ENCODE measurements at regions not wholly inside any gene's neighbourhood (a gene's known extent, or its start where the extent isn't known, plus 50 kb on each side); places are given as distances from the start of the nearest gene placed in this dataset.
"Not testable (repeated sequence)": the region's sequence is repeated elsewhere in the genome, so short reads cannot be mapped to it uniquely, and the experiment has no call there.

DNA sequence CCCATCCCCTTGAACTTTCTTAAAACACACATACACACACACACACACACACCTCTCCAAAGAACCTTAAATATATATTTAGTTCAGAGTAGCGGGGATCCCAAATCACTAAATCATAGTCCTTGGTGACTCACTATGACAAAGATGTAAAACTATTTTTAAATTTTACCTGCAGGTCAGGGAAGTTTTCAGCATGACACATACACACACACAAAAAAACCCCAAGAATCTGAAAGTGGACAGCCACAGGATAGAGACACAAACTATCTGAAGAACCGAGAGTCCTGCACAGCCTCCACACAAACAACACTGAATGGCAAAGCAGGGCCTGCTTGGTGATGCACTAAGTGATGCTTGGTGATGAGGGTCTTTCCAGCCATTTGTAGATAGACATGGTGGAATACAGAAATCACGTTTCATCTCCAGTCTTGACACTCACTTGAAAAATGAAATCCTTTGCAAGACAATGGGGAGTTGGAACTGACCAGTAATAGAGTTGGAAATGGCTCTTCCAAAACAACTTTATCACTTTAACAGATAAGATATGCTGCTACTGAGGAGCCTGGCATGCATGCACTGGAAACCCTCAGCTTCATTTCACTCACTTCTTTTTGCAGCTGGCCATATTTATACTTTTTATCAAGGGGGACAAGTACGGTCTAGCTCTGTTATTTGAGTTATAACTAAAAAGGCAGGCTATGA lies 307.3 kb downstream of the RAPGEF2 start:
- DNase-seq (ENCODE audit: low read depth): no peak

DNA sequence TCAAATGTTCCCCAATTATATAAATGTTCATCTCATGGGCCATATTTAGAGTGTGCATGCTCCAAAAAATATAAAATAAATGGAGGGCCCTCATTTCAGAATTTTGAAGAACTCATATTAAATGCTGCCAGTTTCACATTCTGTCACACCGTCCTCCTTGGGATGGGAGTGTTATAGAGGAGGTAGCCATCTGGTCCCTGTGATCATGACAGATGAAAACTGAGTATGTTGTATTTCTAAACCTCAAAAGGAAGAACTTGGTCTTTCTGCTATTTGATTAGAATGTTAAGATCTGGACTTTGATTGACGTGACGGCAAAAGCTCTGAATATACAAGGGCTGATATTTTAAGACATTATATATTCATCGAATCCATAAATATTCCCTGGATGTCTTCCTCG lies 308.0 kb downstream of the RAPGEF2 start:
- DNase-seq (ENCODE audit: low read depth): no peak

DNA sequence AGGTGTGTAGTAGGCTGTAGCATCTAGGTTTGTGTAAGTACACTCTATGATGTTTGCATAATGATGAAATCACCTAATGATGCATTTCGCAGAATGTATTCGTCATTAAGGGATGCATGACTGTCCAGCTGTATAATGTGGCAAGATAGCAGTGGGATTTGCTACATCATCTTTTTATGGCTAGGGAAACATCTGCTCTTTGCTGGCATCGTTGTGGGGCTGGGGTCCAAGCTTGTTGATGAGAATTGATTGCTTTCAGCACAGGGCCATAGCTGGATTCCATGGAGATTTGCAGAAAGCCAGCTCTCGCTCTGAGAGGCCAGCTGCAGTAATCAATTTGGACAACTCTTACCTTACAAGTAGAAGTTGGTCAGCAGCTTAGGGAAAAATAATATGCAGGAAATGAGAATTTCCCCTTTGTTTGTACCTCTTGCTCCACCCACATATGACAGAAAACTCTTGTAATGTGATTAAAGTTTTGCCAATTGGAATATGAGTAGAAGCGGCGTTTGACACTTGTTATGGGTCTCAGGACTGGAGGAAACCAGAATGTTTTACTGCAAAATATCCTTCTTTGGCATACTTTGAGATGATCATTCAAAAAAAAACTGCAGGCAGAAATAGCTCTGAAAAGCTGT lies 310.5 kb downstream of the RAPGEF2 start:
- no peak for DNase-seq (ENCODE audit: low read depth)

DNA sequence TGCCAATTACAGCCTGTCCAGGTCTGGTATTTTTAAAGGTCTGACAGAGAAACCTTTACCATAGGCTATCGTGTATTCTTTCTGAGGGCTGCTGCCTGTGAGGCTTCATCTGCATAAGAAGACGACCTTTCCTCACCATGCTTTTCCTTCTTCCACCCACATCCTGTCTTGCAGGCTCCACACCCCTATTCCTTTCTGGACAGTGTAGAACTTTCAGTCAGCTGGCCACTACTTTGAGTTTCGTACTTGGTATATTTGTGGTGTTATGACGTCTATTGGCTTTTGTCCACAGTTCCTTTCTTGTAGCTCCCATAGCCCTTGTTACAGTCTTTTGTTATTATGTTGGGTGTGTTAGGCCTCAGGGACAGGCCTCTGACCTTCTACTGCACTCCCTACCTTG lies 311.4 kb downstream of the RAPGEF2 start:
- DNase-seq (ENCODE audit: low read depth): no peak

DNA sequence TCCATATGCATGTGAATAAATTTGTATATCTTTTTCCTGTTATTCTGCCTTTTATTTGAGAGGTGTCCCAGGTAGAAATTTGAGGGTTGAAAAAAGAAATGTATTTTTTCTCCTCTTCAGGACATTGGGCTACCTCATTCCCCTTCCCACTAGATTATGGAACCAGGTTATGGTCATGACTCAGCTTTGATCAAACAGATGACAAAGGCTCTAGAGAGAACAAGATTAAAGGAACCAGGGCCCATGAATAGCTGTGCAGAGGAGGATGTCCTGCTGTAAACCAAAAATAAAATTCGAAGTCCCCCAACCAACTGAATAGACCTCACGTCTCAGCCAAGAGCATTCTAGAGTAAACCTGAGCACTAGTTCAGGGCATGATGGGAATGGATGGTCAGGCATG lies 313.2 kb downstream of the RAPGEF2 start:
- no peak for DNase-seq (ENCODE audit: low read depth)

DNA sequence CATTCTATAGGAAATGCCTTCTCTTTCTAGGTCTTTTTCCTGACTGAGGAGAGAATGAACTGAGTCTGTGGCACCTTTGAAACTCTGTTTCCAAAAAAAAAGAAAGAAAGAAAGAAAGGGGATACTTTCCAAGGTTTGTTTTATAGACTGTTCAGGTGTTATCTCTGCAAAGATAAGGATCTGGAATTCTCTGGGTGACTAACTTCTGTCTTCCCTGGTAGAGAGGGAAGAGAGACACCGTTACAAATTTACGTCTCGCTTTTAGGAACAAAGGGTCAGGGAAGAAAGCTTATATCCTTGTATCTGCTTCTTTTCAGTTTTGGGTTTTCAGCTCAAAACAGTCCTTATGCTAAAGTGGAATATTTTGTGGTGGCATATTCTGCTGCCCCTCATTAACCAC lies 314.1 kb downstream of the RAPGEF2 start:
- no peak for DNase-seq (ENCODE audit: low read depth)

DNA sequence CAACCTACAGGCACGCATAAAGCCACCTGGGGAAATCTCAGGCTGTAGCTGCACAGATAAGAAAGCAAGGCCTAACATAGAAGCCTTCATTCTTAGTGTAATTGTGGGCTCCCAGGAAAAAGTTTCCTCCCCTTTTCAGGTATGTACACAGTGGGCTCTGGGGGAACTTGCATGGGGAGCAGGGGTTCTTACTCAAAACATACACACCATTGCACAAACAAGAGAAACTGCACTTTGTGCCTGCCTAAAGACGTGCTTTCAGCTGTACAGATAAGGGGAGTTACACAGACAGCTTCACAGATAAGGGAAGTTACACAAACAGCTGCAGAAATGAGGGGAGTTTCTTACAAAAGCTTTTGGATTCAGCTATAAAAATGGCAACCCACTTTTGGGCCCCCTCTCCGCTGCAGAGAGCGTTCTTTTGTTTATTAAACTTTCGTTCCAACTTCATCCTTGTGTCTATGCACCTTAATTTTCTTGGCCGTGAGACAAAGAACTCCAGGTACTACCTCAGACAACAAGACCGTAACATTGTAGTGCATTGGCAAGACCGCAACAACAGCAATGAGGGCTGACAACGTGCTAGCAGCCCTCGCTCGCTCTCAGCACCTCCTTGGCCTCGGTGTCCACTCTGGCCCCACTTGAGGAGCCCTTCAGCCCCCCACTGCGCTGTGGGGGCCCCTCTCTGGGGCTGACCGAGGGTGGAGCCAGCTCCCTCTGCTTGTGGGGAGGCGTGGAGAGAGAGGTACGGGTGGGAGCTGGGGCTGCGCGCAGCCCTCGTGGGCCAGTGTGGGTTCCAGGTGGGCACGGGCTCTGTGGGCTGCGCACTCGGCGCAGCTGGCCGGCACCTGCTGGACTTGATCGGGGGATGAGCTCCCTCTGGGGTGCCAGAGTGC lies 317.5 kb downstream of the RAPGEF2 start:
- no peak for DNase-seq (ENCODE audit: low read depth)

DNA sequence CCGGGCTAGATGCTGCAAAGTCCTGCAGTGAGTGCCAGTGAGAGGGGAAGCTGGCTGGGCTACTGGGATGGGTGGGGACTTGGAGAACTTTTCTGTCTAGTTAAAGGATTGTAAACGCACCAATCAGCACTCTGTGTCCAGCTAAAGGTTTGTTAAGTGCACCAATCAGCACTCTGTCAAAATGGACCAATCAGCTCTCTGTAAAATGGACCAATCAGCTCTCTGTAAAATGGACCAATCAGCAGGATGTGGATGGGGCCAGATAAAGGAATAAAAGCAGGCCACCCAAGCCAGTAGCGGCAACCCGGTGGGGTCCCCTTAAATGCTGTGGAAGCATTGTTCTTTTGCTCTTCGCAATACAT lies 318.2 kb downstream of the RAPGEF2 start:
- not testable (repeated sequence) for DNase-seq (ENCODE audit: low read depth)

DNA sequence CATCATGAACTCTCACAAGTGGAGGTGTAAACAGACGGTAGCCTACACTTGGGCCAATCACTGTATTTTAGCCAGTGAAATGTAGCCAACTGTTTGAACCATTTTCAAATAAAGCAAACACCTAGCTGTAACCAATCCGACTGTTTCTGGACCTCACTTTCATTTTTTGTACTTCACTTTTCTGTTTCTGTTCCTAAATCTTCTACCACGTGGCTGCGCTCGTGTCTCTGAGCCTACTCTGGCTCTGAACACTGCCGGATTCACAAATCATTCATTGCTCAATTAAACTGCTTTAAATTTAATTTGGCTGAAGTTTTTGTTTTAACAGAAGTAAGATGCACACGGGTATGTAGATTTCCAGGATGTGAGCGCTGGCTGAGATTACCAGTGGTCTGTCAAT lies 319.1 kb downstream of the RAPGEF2 start:
- DNase-seq (ENCODE audit: low read depth): no peak

DNA sequence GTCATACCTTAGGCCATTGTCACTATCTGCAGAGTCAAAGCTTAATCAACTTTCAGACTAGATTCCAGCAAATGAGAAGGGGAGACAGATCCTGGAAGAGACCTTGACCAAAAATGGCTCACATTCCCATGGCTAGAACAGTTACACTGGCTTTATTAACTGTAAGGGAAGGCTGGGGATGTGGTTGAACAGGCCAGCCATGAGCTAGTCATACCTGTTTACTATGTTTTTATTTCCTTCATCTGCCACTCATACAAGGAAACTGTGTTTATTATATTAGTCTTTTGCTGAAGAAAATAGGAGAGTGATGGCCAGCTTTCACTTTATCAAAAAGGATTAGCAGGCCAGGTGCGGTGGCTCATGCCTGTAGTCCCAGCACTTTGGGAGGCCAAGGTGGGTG lies 319.7 kb downstream of the RAPGEF2 start:
- DNase-seq (ENCODE audit: low read depth): no peak

DNA sequence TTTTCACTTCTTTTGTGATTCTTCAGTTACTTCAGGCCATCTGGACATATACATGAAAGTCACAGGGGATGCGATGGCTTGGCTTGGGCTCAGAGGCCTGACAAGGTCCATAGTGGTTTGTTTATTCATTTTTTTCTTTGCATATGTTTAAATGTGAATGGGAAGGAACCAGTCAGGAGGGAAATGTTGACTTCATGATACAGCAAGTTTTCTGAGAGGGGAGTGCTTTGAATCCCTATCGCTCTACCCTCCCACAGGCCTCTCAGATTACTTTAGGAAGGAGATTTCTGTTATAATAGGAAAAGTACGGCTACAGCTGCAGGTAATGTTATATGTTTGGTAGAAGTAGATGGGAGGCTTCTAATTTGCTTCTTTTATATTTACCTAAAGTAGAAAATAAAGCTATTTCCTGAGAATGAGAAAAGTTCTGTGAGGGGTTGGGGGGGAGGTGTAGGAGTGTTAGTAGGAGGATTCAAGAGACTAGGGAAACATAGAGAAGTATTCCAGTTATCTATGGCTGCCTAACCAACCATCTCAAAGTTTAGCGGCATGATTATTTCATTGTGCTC lies 322.9 kb downstream of the RAPGEF2 start:
- DNase-seq (ENCODE audit: low read depth): no peak

DNA sequence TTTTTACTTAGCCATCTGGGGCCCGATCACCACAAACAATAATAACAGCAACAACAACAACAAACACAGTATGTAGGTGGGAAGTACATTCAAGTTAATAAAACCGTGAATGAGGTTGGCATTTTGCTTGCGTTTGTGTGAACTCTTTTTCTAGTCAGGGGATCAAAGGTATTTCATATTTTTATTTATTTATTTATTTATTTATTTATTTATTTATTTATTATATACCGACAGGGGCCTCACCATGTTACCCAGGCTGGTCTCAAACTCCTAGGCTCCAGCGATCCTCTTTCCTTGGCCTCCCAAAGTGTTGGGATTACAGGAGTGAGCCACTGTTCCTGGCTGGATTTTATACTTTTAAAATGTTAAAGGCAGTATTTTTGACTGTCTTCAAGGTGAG lies 325.4 kb downstream of the RAPGEF2 start:
- DNase-seq (ENCODE audit: low read depth): no peak

DNA sequence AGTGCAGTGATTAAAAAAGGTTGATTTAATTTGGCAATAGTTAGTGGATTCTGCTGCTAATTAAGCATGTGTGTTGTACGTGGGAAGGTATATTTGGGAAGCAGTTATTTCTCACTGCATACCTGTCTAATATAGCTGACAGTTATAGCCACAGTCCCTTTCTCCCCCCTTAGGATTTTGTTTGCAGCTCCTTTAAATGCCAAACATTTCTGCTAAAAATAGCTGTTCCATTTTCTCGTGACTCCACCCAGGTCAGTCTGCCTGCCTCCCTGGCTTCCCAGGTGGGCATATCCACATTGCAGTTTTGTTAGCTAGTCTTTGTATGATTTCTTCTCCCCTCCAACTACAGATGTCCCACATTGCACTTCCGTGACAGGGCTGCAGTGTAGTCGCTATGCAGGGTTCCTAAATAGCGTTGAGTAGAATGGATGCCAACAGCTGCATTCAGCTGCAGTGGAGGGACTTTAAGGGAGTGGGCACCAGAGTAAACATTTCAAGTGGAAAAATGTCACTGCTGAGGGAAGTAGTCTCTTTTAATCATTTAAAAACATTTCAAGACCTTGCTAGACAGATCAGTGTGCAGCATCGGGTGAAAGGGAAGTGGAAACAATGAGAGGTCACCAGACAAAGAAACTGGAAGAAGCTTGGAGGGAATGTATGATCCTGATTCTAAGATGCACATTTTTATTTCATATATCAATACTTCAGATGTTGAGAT lies 326.3 kb downstream of the RAPGEF2 start:
- DNase-seq (ENCODE audit: low read depth): no peak

DNA sequence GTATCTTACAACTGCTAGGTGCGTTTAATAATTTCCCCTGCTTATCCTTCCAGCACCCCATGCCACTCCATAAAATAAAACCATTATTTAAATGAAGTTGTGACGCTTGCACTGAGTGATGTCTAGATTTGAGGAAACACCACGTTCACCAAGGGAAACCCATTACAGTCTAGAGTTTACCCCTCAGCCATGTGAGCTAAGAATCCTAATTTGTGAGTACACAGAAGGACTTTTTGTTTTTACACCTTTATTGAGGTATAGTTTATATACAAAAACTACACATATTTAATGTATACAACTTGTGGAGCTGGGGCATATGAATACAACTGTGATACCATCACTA lies 326.8 kb downstream of the RAPGEF2 start:
- no peak for DNase-seq (ENCODE audit: low read depth)

DNA sequence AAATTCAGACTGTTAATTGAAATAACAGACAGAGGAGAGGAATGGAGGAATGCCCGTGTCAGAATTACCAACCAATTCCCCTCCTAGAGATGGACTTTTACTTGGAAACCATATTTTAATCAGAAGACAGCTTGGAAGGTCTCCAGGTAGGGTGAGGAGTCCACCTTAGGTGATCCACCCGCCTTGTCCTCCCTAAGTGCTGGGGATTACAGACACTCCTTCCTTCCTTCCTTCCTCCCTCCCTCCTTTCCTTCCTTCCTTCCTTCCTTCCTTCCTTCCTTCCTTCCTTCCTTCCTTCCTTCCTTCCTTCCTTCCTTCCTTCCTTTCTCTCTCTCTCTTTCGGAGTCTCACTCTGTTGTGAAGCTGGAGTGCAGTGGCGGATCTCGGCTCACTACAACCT lies 328.0 kb downstream of the RAPGEF2 start:
- DNase-seq (ENCODE audit: low read depth): no peak

DNA sequence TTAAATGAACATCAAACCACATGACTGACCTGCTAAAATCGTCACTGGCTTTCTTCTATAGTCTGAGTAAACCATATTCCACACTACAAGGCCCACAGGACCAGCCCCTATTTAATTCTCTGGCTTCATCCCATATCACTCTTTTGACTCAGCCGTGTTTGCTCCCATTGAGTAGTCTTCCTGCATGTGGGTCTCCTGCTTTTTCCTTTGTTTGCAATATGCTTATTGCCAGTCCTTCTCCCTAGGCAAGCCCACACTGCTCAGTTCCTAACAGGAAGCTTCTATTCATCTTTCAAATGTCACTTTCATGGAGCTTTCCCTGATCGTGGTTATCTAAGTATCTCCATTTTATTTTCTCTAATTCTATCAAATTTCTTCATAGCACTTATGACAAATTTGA lies 329.6 kb downstream of the RAPGEF2 start:
- no peak for DNase-seq (ENCODE audit: low read depth)

DNA sequence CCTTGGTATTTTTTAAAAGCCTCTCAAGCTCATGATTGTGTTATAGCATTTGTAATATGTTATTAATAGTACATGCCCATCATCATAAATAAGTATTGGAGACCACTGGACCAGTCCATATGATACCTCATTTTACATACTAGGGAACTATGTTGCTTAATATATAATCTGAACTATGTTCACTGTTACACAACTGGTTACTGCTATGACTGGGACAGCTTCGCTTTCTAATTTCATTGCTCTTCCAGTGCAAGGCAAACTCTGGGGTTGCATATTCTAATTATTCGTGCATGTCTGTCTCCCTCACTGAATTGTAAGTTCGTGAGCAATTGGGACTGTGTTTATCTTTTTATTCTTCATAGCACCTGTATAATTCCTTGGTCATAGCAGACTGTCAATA lies 330.5 kb downstream of the RAPGEF2 start:
- no peak for DNase-seq (ENCODE audit: low read depth)

DNA sequence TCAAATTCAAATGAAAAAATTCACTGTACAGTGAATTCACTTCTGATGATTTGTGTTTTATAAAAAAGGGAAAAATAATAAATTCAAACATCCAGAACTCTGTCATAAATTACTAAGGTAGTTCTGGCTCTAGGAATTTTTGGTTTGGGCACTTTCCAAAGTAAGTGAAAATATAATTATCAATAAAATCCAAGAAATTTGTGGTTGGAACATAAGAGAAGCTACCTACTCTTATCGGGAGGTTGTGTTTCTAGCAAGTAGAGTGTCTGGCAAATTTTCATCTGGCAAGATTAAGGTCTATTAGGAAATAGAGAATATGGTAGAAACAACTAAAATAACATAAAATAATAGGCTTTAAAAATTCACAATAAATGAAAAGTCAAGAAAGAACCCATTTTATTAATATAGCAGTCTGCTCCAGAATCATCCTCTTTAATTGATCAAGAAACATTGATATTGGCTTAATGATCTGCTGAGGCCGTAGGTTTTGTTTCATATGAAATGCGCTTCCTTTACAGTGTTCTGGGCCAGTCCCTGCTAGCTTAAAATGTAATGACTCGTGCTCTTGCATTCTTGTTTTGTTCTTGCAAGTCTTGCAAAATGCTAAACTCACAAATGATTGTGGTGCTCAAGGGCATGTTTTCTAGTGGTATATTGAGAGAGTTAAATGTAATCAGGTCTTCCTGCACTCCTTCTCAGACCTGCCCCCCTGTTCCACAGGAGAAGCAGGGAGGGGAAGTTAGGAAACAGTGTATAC lies 331.4 kb downstream of the RAPGEF2 start:
- DNase-seq (ENCODE audit: low read depth): peak; percentile 61

DNA sequence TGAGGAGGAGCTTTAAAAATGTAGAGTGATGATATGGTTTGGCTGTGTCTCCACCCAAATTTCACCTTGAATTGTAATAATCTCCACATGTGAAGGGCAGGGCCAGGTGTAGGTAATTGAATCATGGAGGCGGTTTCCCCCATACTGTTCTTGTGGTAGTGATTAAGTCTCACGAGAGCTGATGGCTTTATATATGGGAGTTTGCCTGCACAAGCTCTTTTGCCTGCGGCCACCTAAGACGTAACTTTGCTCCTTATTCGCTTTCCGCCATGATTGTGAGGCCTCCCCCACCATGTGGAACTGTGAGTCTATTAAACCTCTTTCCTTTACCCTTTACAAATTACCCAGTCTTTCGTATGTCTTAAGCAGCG lies 332.0 kb downstream of the RAPGEF2 start:
- DNase-seq (ENCODE audit: low read depth): no peak

DNA sequence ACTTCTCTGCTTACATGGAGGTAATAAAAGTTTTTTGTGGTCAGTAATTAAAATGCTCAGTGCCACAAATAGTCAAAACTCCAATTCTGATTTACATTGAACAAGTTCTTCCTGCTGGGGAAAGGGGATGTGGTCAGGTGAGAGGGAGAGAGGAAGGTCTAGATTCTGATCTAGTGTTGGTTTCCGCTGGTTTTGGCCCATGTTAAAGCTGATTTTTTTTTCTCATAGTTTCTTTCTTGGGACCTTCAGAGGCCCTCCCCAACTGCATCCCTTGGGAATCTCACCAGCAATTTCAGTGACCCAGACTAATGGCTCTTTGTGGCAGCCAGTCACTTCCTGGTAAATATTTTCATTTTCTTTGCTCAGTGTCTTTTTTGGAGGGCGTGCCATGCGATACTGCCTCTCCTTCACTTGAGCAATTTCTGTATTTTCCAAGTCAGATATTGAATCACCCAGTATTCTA lies 332.7 kb downstream of the RAPGEF2 start:
- DNase-seq (ENCODE audit: low read depth): peak; percentile 38

DNA sequence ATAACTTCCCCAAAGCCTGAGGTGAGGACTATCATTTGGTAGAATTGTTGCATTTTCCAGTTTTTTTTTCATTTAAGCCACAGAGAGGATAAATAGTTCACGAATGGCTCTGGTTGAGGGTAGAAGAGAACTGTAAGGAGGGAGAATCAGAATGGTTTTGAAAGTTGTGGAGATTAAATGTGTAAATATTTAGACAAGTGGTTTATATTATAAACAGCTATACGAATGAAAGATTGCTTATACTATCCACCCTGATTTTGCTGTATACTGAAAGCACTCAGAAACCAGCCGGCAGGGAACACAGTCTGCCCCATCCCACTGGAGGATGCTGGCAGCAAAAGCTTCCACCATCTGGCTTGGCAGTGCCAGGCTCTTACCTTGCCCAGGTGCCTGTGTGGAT lies 341.1 kb downstream of the RAPGEF2 start:
- no peak for DNase-seq (ENCODE audit: low read depth)

Measured in LHCN-M2 (cell line).